DOHH2 (cell line): ENCODE measurements at regions not wholly inside any gene's neighbourhood (a gene's known extent, or its start where the extent isn't known, plus 50 kb on each side); places are given as distances from the start of the nearest gene placed in this dataset.

Experiments used
- H3F3A ChIP-seq: fragments of 200-600 bp; sonication (generic), shearing (Covaris generic); 2 replicates; pipeline ENCODE4 v1.6.0; 2016; ENCODE audit warnings: antibody characterized with exemption, mild to moderate bottlenecking; ENCODE audit not compliant: control insufficient read depth, insufficient read depth
- H3K27ac ChIP-seq: fragments of 200-600 bp; sonication (generic); 2 replicates; pipeline ENCODE4 v1.5.1; 2014; ENCODE audit warnings: low read depth, mild to moderate bottlenecking, low read length, moderate library complexity
- H3K27me3 ChIP-seq: fragments of 200-600 bp; sonication (generic); 2 replicates; pipeline ENCODE4 v1.6.1; 2014; ENCODE audit warnings: mild to moderate bottlenecking, low read length, mixed read lengths; ENCODE audit not compliant: control insufficient read depth
- H3K36me3 ChIP-seq: fragments of 200-600 bp; sonication (generic); 2 replicates; pipeline ENCODE4 v1.6.1; 2014; ENCODE audit warnings: mild to moderate bottlenecking, low read length, moderate library complexity, mixed read lengths; ENCODE audit not compliant: control insufficient read depth
- H3K4me1 ChIP-seq: fragments of 200-600 bp; sonication (generic); 2 replicates; pipeline ENCODE4 v1.6.1; 2014; ENCODE audit warnings: mild to moderate bottlenecking, low read length, mixed read lengths; ENCODE audit not compliant: control insufficient read depth
- H3K4me2 ChIP-seq: fragments of 200-600 bp; sonication (generic); 2 replicates; pipeline ENCODE4 v1.6.0; 2014; ENCODE audit warnings: mild to moderate bottlenecking, low read length, moderate library complexity
- H3K4me3 ChIP-seq: fragments of 200-600 bp; sonication (generic); 2 replicates; pipeline ENCODE4 v1.5.1; 2014; ENCODE audit warnings: mild to moderate bottlenecking, low read length, mixed read lengths
- H3K79me2 ChIP-seq: fragments of 200-600 bp; sonication (generic); 2 replicates; pipeline ENCODE4 v1.6.1; 2014; ENCODE audit warnings: mild to moderate bottlenecking, low read length, mixed read lengths; ENCODE audit not compliant: control insufficient read depth
- H3K9me2 ChIP-seq: fragments of 200-600 bp; sonication (generic); replicated peaks from 2 replicates; pipeline ENCODE4 v1.6.1; 2014; ENCODE audit warnings: mild to moderate bottlenecking, low read length, mixed read lengths; ENCODE audit not compliant: control insufficient read depth
- H3K9me3 ChIP-seq: fragments of 200-600 bp; sonication (generic); 2 replicates; pipeline ENCODE4 v1.6.1; 2014; ENCODE audit warnings: antibody characterized with exemption, low read length, mixed read lengths; ENCODE audit not compliant: control insufficient read depth, insufficient read depth
- H4K20me1 ChIP-seq: fragments of 200-600 bp; sonication (generic); 2 replicates; pipeline ENCODE4 v1.6.0; 2014; ENCODE audit warnings: low read depth, mild to moderate bottlenecking, antibody characterized with exemption, low read length, moderate library complexity; ENCODE audit not compliant: control insufficient read depth, insufficient read depth
- CTCF ChIP-seq: fragments of 200-600 bp; sonication (generic); IDR thresholded peaks from one replicate; pipeline ENCODE4 v1.5.1; 2014; ENCODE audit warnings: antibody characterized with exemption, mild to moderate bottlenecking, low read depth, low read length; ENCODE audit not compliant: poor library complexity, severe bottlenecking
- EZH2phosphoT487 ChIP-seq: fragments of 200-600 bp; sonication (generic); IDR thresholded peaks from 2 replicates; pipeline ENCODE4 v1.6.1; 2017; ENCODE audit warnings: borderline replicate concordance, mild to moderate bottlenecking, antibody characterized with exemption, low read length, moderate library complexity, mixed read lengths

GRCh38 chr16:47990676-47991075 is 165.1 kb downstream of the ABCC12 start:
- no peaks in the 10 kb centered on the region for H3K36me3 ChIP-seq
- H3K9me3 ChIP-seq: no peaks in the 10 kb centered on the region
- H3F3A ChIP-seq: no peaks in the 10 kb centered on the region
- H3K4me1 ChIP-seq: no peaks in the 10 kb centered on the region
- no peak overlapping the region for H3K4me2 ChIP-seq
- H3K27me3 ChIP-seq: no peaks in the 10 kb centered on the region
- no peak overlapping the region for H3K4me3 ChIP-seq
- H3K79me2 ChIP-seq: no peaks in the 10 kb centered on the region
- no peak for TF ChIP-seq CTCF
- TF ChIP-seq EZH2phosphoT487: no peak
- H4K20me1 ChIP-seq: no peaks in the 10 kb centered on the region
- no peaks in the 10 kb centered on the region for H3K9me2 ChIP-seq
- H3K27ac ChIP-seq: no peak overlapping the region

GRCh38 chr16:47987136-47987535 is 168.7 kb downstream of the ABCC12 start:
- no peaks in the 10 kb centered on the region for H3K79me2 ChIP-seq
- H3K27me3 ChIP-seq: no peaks in the 10 kb centered on the region
- no peaks in the 10 kb centered on the region for H3F3A ChIP-seq
- TF ChIP-seq CTCF (no peak), EZH2phosphoT487 (no peak)
- no peaks in the 10 kb centered on the region for H3K9me3 ChIP-seq
- no peak overlapping the region for H3K4me3 ChIP-seq
- no peaks in the 10 kb centered on the region for H3K4me1 ChIP-seq
- H4K20me1 ChIP-seq: no peaks in the 10 kb centered on the region
- no peaks in the 10 kb centered on the region for H3K36me3 ChIP-seq
- no peak overlapping the region for H3K4me2 ChIP-seq
- no peak overlapping the region for H3K27ac ChIP-seq
- no peaks in the 10 kb centered on the region for H3K9me2 ChIP-seq

- H3K9me3 ChIP-seq: no peaks in the 10 kb centered on the region
- no peaks in the 10 kb centered on the region for H3K36me3 ChIP-seq
- no peaks in the 10 kb centered on the region for H4K20me1 ChIP-seq
- H3K9me2 ChIP-seq: no peaks in the 10 kb centered on the region
- no peak for TF ChIP-seq EZH2phosphoT487
- no peak for TF ChIP-seq CTCF
- H3K4me3 ChIP-seq: no peak overlapping the region
- no peaks in the 10 kb centered on the region for H3K79me2 ChIP-seq
- no peak overlapping the region for H3K27ac ChIP-seq
- no peaks in the 10 kb centered on the region for H3K4me1 ChIP-seq
- H3K4me2 ChIP-seq: no peak overlapping the region
- no peaks in the 10 kb centered on the region for H3K27me3 ChIP-seq
- no peaks in the 10 kb centered on the region for H3F3A ChIP-seq
Observed at GRCh38 chr16:47986031-47986430, 169.8 kb downstream of the ABCC12 start.

- TF ChIP-seq EZH2phosphoT487 (no peak), CTCF (no peak)
Observed at GRCh38 chr16:47984669-47985068, 171.1 kb downstream of the ABCC12 start.

More at GRCh38 chr16:47984669-47985068, 171.1 kb downstream of the ABCC12 start:
- H3K79me2 ChIP-seq: no peaks in the 10 kb centered on the region
- H4K20me1 ChIP-seq: no peaks in the 10 kb centered on the region
- H3K9me3 ChIP-seq: no peaks in the 10 kb centered on the region
- H3K27ac ChIP-seq: no peak overlapping the region
- H3K4me3 ChIP-seq: no peak overlapping the region
- H3K4me1 ChIP-seq: no peaks in the 10 kb centered on the region
- H3K4me2 ChIP-seq: no peak overlapping the region
- no peaks in the 10 kb centered on the region for H3K27me3 ChIP-seq
- no peaks in the 10 kb centered on the region for H3K9me2 ChIP-seq
- H3K36me3 ChIP-seq: no peaks in the 10 kb centered on the region
- no peaks in the 10 kb centered on the region for H3F3A ChIP-seq
